Duodenal mucosa (tissue), 2 donors: ENCODE measurements at regions not wholly inside any gene's neighbourhood (a gene's known extent, or its start where the extent isn't known, plus 50 kb on each side); places are given as distances from the start of the nearest gene placed in this dataset.

Experiments used
- H3K27ac ChIP-seq: one replicate; pipeline ENCODE4 v1.7.0; 2013; ENCODE audit warnings: low read depth, low read length
- H3K27me3 ChIP-seq, 2 donors: one replicate each; pipeline ENCODE4 v1.7.0; 2013; ENCODE audit warnings: low read length in 2 of 2, control low read depth in 1 of 2; ENCODE audit not compliant: insufficient read depth in 2 of 2, control insufficient read depth in 1 of 2
- H3K36me3 ChIP-seq, 2 donors: one replicate each; pipeline ENCODE4 v1.7.0; 2013; ENCODE audit warnings: low read length in 2 of 2, control low read depth in 1 of 2; ENCODE audit not compliant: insufficient read depth in 2 of 2, control insufficient read depth in 1 of 2
- H3K4me1 ChIP-seq, 2 donors: one replicate each; pipeline ENCODE4 v1.7.0; 2013; ENCODE audit warnings: low read length in 2 of 2, control low read depth in 1 of 2; ENCODE audit not compliant: insufficient read depth in 2 of 2, control insufficient read depth in 1 of 2
- H3K4me3 ChIP-seq, 2 donors: one replicate each; pipeline ENCODE4 v1.7.0; 2013; ENCODE audit warnings: low read length in 2 of 2, low read depth in 1 of 2
- H3K9ac ChIP-seq, 2 donors: one replicate each; pipeline ENCODE4 v1.7.0; 2013; ENCODE audit warnings: low read length in 2 of 2, low read depth in 1 of 2
- H3K9me3 ChIP-seq, 2 donors: one replicate each; pipeline ENCODE4 v1.7.0; 2013; ENCODE audit warnings: low read length in 2 of 2, control low read depth in 1 of 2; ENCODE audit not compliant: control insufficient read depth in 1 of 2

DNA sequence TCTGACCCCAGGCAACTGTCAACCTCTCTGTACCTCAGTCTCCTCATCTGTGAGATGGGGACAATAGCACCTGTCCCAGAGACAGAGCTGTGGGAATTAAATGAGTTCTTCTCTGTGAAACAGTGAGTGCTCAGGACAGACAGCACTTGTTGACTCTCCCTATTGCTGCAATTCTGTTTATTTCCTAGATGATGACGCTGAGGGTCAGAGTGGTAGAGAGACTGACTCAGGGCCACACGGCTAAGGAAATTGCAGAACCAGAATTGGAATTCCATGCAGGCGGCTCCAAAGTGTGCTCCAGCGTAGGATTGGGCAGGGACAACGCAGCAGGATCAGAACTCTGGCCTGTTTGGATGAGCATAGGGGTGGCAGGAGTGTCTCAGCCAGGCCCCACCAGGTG lies 302.2 kb downstream of the C16orf95 start:
- Histone ChIP-seq H3K36me3 (no peaks in the 10 kb centered on the region), H3K4me1 (no peaks in the 10 kb centered on the region), H3K27ac (no peak overlapping the region), H3K4me3 (no peak overlapping the region), H3K9me3 (no peaks in the 10 kb centered on the region), H3K9ac (no peak overlapping the region), H3K27me3 (no peaks in the 10 kb centered on the region)

DNA sequence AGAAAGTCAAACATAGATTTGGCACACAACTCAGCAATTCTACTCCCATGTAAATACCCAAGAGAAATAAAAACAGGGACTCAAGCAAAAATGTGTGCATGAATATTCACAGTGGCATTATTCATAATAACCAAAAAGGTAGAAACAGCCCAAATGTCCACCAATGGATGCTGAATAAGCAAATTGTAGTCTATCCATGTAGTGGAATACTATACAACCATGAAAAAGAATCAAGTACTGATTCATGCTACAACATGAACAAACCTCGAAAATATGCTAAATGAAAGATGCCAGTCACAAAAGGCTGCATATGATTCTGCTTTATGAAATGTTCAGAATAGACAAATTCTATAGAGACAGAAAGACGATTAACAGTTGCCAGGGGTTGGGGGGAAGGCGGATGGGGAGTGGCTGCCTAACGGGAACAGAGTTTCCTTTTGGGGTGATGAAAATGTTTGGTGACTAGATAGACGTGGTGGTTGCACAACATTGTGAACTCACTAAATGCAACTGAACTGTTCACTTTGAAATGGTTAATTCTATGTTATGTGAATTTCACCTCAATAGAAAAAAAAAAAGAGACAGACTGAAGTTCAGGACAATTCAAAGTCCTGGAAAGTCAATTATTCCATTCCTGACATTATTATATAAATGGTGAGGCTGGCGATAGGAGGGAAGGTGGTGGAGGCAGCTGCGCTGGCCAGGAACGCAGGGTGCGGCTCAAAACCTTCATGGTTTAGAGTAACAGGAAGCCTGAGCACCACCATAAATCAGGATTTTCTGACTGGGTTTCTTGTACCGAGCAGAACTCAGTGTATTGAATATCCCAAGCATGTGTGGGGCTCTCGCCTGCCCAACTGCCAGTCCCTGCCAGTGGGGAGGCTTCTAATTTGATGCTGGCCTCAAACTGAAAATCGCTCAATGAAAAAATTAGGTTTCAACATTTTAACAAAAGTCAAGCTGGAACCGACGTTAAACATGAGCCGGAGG lies 300.9 kb downstream of the C16orf95 start:
- H3K27me3 ChIP-seq = peaks cover 0 to 3% of the 10 kb centered on the region in 2 donors
- no peak overlapping the region for H3K4me3 ChIP-seq

DNA sequence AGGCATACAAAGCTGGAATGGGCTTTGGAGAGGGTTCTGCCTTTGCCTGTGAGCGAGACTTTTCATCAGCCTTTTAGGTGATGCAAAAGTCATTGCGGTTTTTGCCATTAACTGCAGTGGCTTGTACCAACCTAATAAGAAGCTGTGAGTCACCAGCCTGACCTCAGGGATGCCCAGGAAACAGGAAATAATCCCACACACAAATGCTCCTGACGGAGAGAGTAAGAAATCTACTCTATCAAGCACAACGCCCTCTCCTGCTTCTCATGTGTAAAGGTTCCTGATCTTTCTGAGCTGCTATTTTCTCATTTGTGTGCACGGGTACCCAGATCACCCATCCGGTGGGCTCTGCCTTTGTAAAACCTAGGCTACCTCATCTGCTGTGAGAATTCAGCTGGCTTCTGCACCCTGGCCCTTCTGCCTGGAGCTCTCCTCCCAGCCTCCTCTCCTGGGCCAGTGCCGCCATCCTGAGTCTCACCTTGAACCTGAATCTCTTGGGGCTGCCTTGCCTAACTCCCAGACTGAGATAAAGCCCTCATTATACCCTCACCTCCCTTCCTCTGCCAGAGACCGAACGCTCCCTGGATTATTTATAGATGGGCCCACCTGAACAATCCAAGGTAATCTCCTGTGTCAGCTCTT lies 299.7 kb downstream of the C16orf95 start:
- H3K9me3 ChIP-seq = no peaks in the 10 kb centered on the region
- no peak overlapping the region for H3K4me3 ChIP-seq
- H3K27ac ChIP-seq = no peak overlapping the region
- no peaks in the 10 kb centered on the region for H3K4me1 ChIP-seq
- H3K36me3 ChIP-seq = no peaks in the 10 kb centered on the region
- no peak overlapping the region for H3K9ac ChIP-seq
- H3K27me3 ChIP-seq = peaks cover 0 to 3% of the 10 kb centered on the region in 2 donors

More for the DNA sequence above, 300.9 kb downstream of the C16orf95 start:
- Histone ChIP-seq H3K27ac (no peak overlapping the region), H3K9ac (no peak overlapping the region), H3K4me1 (no peaks in the 10 kb centered on the region), H3K36me3 (no peaks in the 10 kb centered on the region), H3K9me3 (no peaks in the 10 kb centered on the region)

GRCh38 chr16:87025676-87026075 lies 291.5 kb downstream of the C16orf95 start:
- no peaks in the 10 kb centered on the region for H3K27me3 ChIP-seq

DNA sequence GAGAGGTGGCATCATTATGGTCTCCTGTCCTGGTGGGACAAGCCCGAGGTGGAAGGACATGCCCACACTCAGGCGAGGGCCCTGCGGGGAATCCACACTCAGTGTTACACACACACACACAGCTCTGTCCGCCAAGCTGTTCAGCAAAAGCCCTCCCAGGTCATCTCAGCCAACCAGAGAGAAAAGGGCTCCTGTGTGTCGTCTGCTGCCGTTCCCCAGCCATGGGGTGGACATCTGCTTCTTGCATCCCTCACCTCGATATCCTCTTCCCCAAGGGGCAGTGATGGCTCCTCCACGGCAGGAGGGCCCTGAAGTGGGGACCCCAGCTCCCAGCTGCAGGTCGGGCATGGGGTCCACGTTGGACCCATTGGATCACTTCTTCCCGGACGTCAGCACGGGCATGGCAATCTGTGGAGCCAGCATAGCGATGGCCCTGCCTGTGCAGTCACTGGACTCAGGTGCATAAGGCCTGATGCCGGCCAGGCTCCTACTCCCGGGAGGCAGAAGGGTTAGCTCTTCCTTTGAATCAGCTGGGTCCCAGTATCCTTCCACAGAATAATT lies 290.1 kb downstream of the C16orf95 start:
- Histone ChIP-seq H3K4me1 (no peaks in the 10 kb centered on the region), H3K9me3 (no peaks in the 10 kb centered on the region), H3K27ac (no peak overlapping the region), H3K36me3 (no peaks in the 10 kb centered on the region), H3K4me3 (no peak overlapping the region), H3K9ac (no peak overlapping the region), H3K27me3 (no peaks in the 10 kb centered on the region)

More at GRCh38 chr16:87025676-87026075, 291.5 kb downstream of the C16orf95 start:
- Histone ChIP-seq H3K4me1 (no peaks in the 10 kb centered on the region), H3K9ac (no peak overlapping the region), H3K36me3 (no peaks in the 10 kb centered on the region), H3K4me3 (no peak overlapping the region), H3K27ac (no peak overlapping the region), H3K9me3 (no peaks in the 10 kb centered on the region)

GRCh38 chr16:87028481-87029320 lies 288.5 kb downstream of the C16orf95 start:
- H3K4me1 ChIP-seq = no peaks in the 10 kb centered on the region
- no peak overlapping the region for H3K9ac ChIP-seq
- H3K4me3 ChIP-seq = no peak overlapping the region
- no peaks in the 10 kb centered on the region for H3K9me3 ChIP-seq
- no peaks in the 10 kb centered on the region for H3K27me3 ChIP-seq
- H3K27ac ChIP-seq = no peak overlapping the region
- no peaks in the 10 kb centered on the region for H3K36me3 ChIP-seq

DNA sequence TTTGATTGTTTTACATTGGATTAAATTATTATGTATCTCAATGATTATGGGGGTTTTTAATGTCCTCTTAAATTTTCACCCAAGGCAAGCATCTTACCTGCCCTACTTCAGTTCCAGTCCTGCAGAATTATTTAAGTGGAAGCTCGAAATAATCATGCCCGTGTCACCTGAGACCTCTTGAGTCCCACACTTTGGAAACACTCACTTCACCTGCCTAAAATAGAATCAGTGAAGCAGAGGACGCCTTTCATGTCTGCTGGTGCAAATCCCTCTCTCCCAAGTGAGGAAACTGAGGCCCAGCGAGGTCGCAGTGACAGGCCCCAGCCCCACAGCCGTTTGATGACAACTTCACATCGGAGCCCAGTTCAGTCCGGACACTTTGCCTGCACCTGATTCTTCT lies 284.6 kb downstream of the C16orf95 start:
- no peaks in the 10 kb centered on the region for H3K27me3 ChIP-seq
- no peak overlapping the region for H3K9ac ChIP-seq
- H3K4me3 ChIP-seq = no peak overlapping the region
- H3K36me3 ChIP-seq = no peaks in the 10 kb centered on the region
- H3K9me3 ChIP-seq = no peaks in the 10 kb centered on the region
- H3K27ac ChIP-seq = no peak overlapping the region
- no peaks in the 10 kb centered on the region for H3K4me1 ChIP-seq

DNA sequence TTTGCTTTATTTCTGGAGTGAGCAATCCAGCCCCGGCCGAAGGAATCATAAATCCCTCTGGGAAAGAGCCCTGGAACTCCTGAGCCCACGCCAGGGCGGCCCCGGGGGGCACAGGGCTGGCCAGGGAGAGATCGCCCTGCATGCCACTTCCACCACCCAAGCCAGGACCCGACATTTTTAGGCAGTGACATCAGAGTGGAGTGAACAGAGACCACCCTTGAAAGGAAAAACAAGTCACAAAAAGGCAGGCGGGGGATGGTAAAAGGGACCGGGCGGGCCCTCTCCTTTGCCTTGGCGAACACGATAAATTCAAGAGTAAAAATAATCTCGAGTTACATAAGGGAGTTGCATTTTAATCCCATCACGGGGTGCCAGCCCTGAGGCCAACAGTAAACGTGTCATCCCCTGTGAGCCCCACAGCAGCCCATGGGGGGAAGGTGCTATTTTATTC lies 284.1 kb downstream of the C16orf95 start:
- Histone ChIP-seq H3K27ac (no peak overlapping the region), H3K4me3 (no peak overlapping the region), H3K4me1 (no peaks in the 10 kb centered on the region)

DNA sequence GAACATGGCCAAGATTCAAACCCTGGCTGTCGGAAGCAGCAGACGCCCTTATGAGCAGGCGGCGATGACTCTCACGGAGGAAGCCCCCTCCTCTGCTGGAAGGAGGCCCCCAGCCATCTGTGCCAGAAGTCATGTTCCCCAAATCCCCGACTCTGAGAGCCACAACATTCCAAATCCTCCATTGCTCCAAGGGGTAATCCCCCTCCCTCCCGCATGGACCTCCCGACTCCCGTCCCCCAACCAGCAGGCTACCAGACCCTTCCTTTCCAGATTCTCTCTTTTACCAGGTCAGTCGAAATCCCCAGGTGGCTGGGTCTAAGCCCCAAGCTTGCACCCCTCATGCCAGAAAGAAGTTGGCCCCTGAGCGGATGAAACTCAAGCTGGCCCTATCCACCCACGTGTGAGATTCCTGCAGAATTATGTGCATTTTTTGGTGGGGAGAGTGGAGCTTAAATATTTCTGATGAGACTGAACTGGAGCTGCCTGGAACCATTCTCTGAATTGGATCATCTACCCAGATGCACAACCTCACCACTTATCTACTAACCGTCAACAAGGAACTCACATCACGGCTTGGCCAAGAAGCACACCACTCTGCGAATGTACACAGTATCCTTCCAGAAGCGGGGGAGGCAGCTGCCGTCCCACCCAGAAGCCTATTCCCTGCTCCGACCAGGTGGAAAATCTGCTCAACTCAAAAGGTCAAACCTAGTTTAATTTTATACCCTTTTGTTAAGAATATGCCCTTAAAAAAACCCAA lies 283.5 kb downstream of the C16orf95 start:
- Histone ChIP-seq H3K9ac (no peak overlapping the region), H3K36me3 (no peaks in the 10 kb centered on the region), H3K27me3 (no peaks in the 10 kb centered on the region), H3K27ac (no peak overlapping the region), H3K4me1 (no peaks in the 10 kb centered on the region), H3K9me3 (no peaks in the 10 kb centered on the region), H3K4me3 (no peak overlapping the region)

More for the DNA sequence above, 284.1 kb downstream of the C16orf95 start:
- Histone ChIP-seq H3K9me3 (no peaks in the 10 kb centered on the region), H3K27me3 (no peaks in the 10 kb centered on the region), H3K9ac (no peak overlapping the region), H3K36me3 (no peaks in the 10 kb centered on the region)
